SW480 (cell line): ENCODE measurements at regions not wholly inside any gene's neighbourhood (a gene's known extent, or its start where the extent isn't known, plus 50 kb on each side); places are given as distances from the start of the nearest gene placed in this dataset.

Source experiments
- DNase-seq: peaks from one replicate; pipeline ENCODE4 v3.0.0-alpha.2; 2016; ENCODE audit warnings: low spot score

- DNase-seq: no peak
Measured at GRCh38 chr1:4960782-4961475, 306.5 kb downstream of the AJAP1 start.

GRCh38 chr1:4960336-4960735 lies 305.9 kb downstream of the AJAP1 start:
- no peak for DNase-seq

- DNase-seq: no peak
Measured at GRCh38 chr1:4959216-4959615, 304.8 kb downstream of the AJAP1 start.

- no peak for DNase-seq
Measured at GRCh38 chr1:4957027-4957426, 302.6 kb downstream of the AJAP1 start.

GRCh38 chr1:4954392-4954791 lies 300.0 kb downstream of the AJAP1 start:
- DNase-seq: no peak

- no peak for DNase-seq
Measured at GRCh38 chr1:4951601-4952000, 297.2 kb downstream of the AJAP1 start.

GRCh38 chr1:4946343-4946742 lies 291.9 kb downstream of the AJAP1 start:
- no peak for DNase-seq

GRCh38 chr1:4944911-4945310 lies 290.5 kb downstream of the AJAP1 start:
- DNase-seq: no peak

GRCh38 chr1:4944072-4944471 lies 289.7 kb downstream of the AJAP1 start:
- DNase-seq: no peak

GRCh38 chr1:4939266-4939665 lies 284.9 kb downstream of the AJAP1 start:
- DNase-seq: no peak

GRCh38 chr1:4937876-4938534 lies 283.6 kb downstream of the AJAP1 start:
- no peak for DNase-seq

- DNase-seq: no peak
Measured at GRCh38 chr1:4935807-4936206, 281.4 kb downstream of the AJAP1 start.

- no peak for DNase-seq
Measured at GRCh38 chr1:4933232-4933631, 278.8 kb downstream of the AJAP1 start.

- no peak for DNase-seq
Measured at GRCh38 chr1:4932311-4933030, 278.1 kb downstream of the AJAP1 start.

- peak; percentile 39 for DNase-seq
Measured at GRCh38 chr1:4931486-4931885, 277.1 kb downstream of the AJAP1 start.

- no peak for DNase-seq
Measured at GRCh38 chr1:4928186-4928585, 273.8 kb downstream of the AJAP1 start.

GRCh38 chr1:4924356-4924755 lies 269.9 kb downstream of the AJAP1 start:
- DNase-seq: no peak

GRCh38 chr1:4916610-4917009 lies 262.2 kb downstream of the AJAP1 start:
- no peak for DNase-seq

GRCh38 chr1:4915154-4915553 lies 260.7 kb downstream of the AJAP1 start:
- DNase-seq: no peak

- no peak for DNase-seq
Measured at GRCh38 chr1:4908486-4908885, 254.1 kb downstream of the AJAP1 start.

GRCh38 chr1:4894566-4894965 lies 240.2 kb downstream of the AJAP1 start:
- no peak for DNase-seq

- no peak for DNase-seq
Measured at GRCh38 chr1:4880626-4881025, 226.2 kb downstream of the AJAP1 start.

GRCh38 chr1:4877426-4877825 lies 223.0 kb downstream of the AJAP1 start:
- no peak for DNase-seq
